Cardiac muscle cell (in vitro differentiated cells and primary cell): ENCODE measurements at regions not wholly inside any gene's neighbourhood (a gene's known extent, or its start where the extent isn't known, plus 50 kb on each side); places are given as distances from the start of the nearest gene placed in this dataset.

ENCODE experiments used
- DNase-seq, 2 donors: peaks; one replicate each; pipeline versions ENCODE4 v3.0.0 to v3.0.0-alpha.2; 2010 to 2017; ENCODE audit warnings: low read depth in 1 of 2, low spot score in 1 of 2
- H3K27ac ChIP-seq: fragments of 200-600 bp; sonication (generic); 2 replicates; pipeline ENCODE4 v1.5.1; 2016
- H3K27me3 ChIP-seq: fragments of 200-600 bp; sonication (generic); 2 replicates; pipeline ENCODE4 v1.6.0; 2016; ENCODE audit warnings: control low read depth
- H3K36me3 ChIP-seq: fragments of 200-600 bp; sonication (generic); 2 replicates; pipeline ENCODE4 v1.5.1; 2016; ENCODE audit warnings: control low read depth
- H3K4me1 ChIP-seq: fragments of 200-600 bp; sonication (generic); 2 replicates; pipeline ENCODE4 v1.8.1; 2017; ENCODE audit warnings: low read depth, mild to moderate bottlenecking, mixed run types
- H3K4me3 ChIP-seq: fragments of 200-600 bp; sonication (generic); 2 replicates; pipeline ENCODE4 v1.5.1; 2016; ENCODE audit warnings: mild to moderate bottlenecking
- H3K9me3 ChIP-seq: fragments of 200-600 bp; sonication (generic); 2 replicates; pipeline ENCODE4 v1.5.1; 2017; ENCODE audit warnings: low read depth, mild to moderate bottlenecking, control low read depth
- CTCF ChIP-seq: IDR thresholded peaks from 2 replicates; pipeline ENCODE4 v1.5.1; 2012; ENCODE audit warnings: low read depth, mild to moderate bottlenecking, low read length

- Histone ChIP-seq H3K36me3 (no peaks in the 10 kb centered on the region), H3K4me3 (no peak overlapping the region), H3K4me1 (peaks cover 11% of the 10 kb centered on the region), H3K9me3 (no peaks in the 10 kb centered on the region), H3K27me3 (no peaks in the 10 kb centered on the region), H3K27ac (no peak overlapping the region)
- TF ChIP-seq CTCF = no peak
- peak; percentile 30 to 81 for DNase-seq
These were observed 164.3 kb upstream of the IL12A start for GRCh38 chr3:159824333-159824732.

GRCh38 chr3:159825216-159825854, 163.3 kb upstream of the IL12A start:
- no peak overlapping the region for H3K27ac ChIP-seq
- no peaks in the 10 kb centered on the region for H3K27me3 ChIP-seq
- TF ChIP-seq CTCF = no peak
- peaks cover 11% of the 10 kb centered on the region for H3K4me1 ChIP-seq
- no peaks in the 10 kb centered on the region for H3K9me3 ChIP-seq
- DNase-seq = peak; percentile 11 to 27
- no peak overlapping the region for H3K4me3 ChIP-seq
- H3K36me3 ChIP-seq = no peaks in the 10 kb centered on the region

GRCh38 chr3:159828542-159828943, 160.1 kb upstream of the IL12A start:
- peak; percentile 73 to 76 for DNase-seq
- TF ChIP-seq CTCF = peak; percentile 54
- Histone ChIP-seq H3K36me3 (no peaks in the 10 kb centered on the region), H3K4me1 (peaks cover 16% of the 10 kb centered on the region), H3K27ac (no peak overlapping the region), H3K27me3 (no peaks in the 10 kb centered on the region), H3K9me3 (no peaks in the 10 kb centered on the region), H3K4me3 (no peak overlapping the region)

GRCh38 chr3:159829056-159829455, 159.6 kb upstream of the IL12A start:
- Histone ChIP-seq H3K27me3 (no peaks in the 10 kb centered on the region), H3K9me3 (no peaks in the 10 kb centered on the region), H3K36me3 (no peaks in the 10 kb centered on the region), H3K27ac (no peak overlapping the region), H3K4me1 (peaks cover 15% of the 10 kb centered on the region), H3K4me3 (no peak overlapping the region)
- no peak for TF ChIP-seq CTCF
- no peak for DNase-seq

DNA sequence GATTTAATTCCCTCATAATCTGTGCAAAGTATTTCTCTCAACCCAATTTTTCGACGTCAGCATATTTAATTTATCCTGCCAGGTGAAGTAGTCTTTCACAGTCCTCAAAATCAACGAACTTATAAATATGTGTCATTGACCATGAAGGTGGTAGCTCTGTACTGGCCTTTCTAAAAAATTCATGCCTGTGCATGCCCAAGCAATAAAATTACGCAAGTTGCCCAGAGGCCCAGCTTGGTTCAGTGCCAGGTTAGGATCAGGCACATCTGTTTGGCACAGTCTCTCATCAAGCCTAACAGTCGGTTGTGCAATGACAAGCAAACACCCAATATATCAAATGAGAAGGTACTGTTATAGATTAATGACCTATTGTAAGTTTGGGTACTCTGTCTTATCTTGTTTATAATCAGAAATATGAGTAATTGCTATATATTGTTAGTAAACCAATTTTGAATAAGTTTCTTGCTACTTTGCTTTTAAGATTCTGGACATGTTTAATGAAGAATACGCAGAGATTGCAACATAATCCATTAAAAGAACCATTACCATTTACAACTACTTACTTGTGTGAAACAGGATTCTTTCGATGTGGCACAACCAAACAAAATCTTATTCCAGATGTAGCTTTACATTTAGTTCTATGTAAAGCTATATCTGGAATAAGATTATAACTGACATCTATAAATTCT, 159.0 kb upstream of the IL12A start:
- Histone ChIP-seq H3K4me3 (no peak overlapping the region), H3K9me3 (no peaks in the 10 kb centered on the region), H3K36me3 (no peaks in the 10 kb centered on the region), H3K27ac (no peak overlapping the region), H3K27me3 (no peaks in the 10 kb centered on the region), H3K4me1 (peaks cover 8% of the 10 kb centered on the region)
- no peak for TF ChIP-seq CTCF
- DNase-seq = peak in 1 of 2 donors; percentile 65
